ENCODE measurements at regions not wholly inside any gene's neighbourhood (a gene's known extent, or its start where the extent isn't known, plus 50 kb on each side); places are given as distances from the start of the nearest gene placed in this dataset.

GRCh38 chr3:4225005-4225471 is 78.1 kb upstream of the SETMAR start:
- intact Hi-C loops (cut with micrococcal nuclease): no loop called here
- H3K27me3 Mint-ChIP-seq: no peaks in the 10 kb centered on the region
- peaks cover 13% of the 10 kb centered on the region for H3K4me1 Mint-ChIP-seq
- Histone ChIP-seq H3K79me2 (ENCODE audit: control insufficient read depth, insufficient read depth, low read length) (no peaks in the 10 kb centered on the region), H2AFZ (ENCODE audit: insufficient read depth, low read depth, low read length, poor library complexity, severe bottlenecking) (no peak overlapping the region), H4K20me1 (ENCODE audit: control insufficient read depth, insufficient read depth, low read length, poor library complexity, severe bottlenecking) (no peaks in the 10 kb centered on the region), H3K9ac (ENCODE audit: low read length) (no peak overlapping the region), H3K4me2 (replicated peaks; ENCODE audit: low read depth, low read length, poor library complexity, severe bottlenecking) (no peak overlapping the region), H3K4me1 (ENCODE audit: control insufficient read depth in 2 of 2, insufficient read depth in 2 of 2, low read length in 2 of 2) (peaks cover 0 to 3% of the 10 kb centered on the region in 2 donors), H3K27me3 (replicated peaks in 1 of 4; ENCODE audit: control extremely low read depth in 1 of 4, control insufficient read depth in 3 of 4, insufficient read depth in 4 of 4, low read length in 3 of 4) (no peaks in the 10 kb centered on the region), H3K9me3 (ENCODE audit: control extremely low read depth in 1 of 3, control insufficient read depth in 2 of 3, insufficient read depth in 1 of 3, low read length in 2 of 3) (no peaks in the 10 kb centered on the region), H3K4me3 (ENCODE audit: control extremely low read depth in 1 of 5, extremely low read depth in 1 of 5, insufficient read depth in 1 of 5, low read depth in 2 of 5, low read length in 4 of 5) (no peak overlapping the region), H3K36me3 (replicated peaks in 1 of 2; ENCODE audit: control extremely low read depth in 1 of 2, control insufficient read depth in 1 of 2, extremely low read depth in 1 of 2, insufficient read depth in 2 of 2, low read length in 1 of 2) (no peaks in the 10 kb centered on the region), H3K27ac (ENCODE audit: low read length in 2 of 2) (no peak overlapping the region)
- no peak for ATAC-seq (ENCODE audit: low read depth)
- DNase-seq: no peak
- TF ChIP-seq EZH2 (IDR thresholded peaks at IDR 0.05; ENCODE audit: borderline replicate concordance, insufficient read depth, low read depth, low read length, poor library complexity, severe bottlenecking): no peak
- TF ChIP-seq CTCF (IDR thresholded peaks at IDR 0.05): no peak
- H3K9me3 Mint-ChIP-seq (ENCODE audit: insufficient read depth): no peaks in the 10 kb centered on the region
- ChIA-PET CTCF (no interaction called here), POLR2A (no interaction called here)
- H3K4me3 Mint-ChIP-seq: no peak overlapping the region
- no peak overlapping the region for H3K27ac Mint-ChIP-seq

GRCh38 chr3:4228295-4228694 is 74.9 kb upstream of the SETMAR start:
- DNase-seq: no peak
- no peaks in the 10 kb centered on the region for H3K27me3 Mint-ChIP-seq
- H3K9me3 Mint-ChIP-seq (ENCODE audit: insufficient read depth): no peaks in the 10 kb centered on the region
- ChIA-PET POLR2A (no interaction called here), CTCF (no interaction called here)
- no peak overlapping the region for H3K4me3 ChIP-seq (ENCODE audit: control extremely low read depth in 1 of 5, extremely low read depth in 1 of 5, insufficient read depth in 1 of 5, low read depth in 2 of 5, low read length in 4 of 5)
- intact Hi-C loops (cut with micrococcal nuclease): no loop called here
- H3K27ac ChIP-seq (ENCODE audit: low read length in 2 of 2): no peak overlapping the region
- H4K20me1 ChIP-seq (ENCODE audit: control insufficient read depth, insufficient read depth, low read length, poor library complexity, severe bottlenecking): no peaks in the 10 kb centered on the region
- H2AFZ ChIP-seq (ENCODE audit: insufficient read depth, low read depth, low read length, poor library complexity, severe bottlenecking): no peak overlapping the region
- no peaks in the 10 kb centered on the region for H3K27me3 ChIP-seq (replicated peaks in 1 of 4; ENCODE audit: control extremely low read depth in 1 of 4, control insufficient read depth in 3 of 4, insufficient read depth in 4 of 4, low read length in 3 of 4)
- TF ChIP-seq EZH2 (IDR thresholded peaks at IDR 0.05; ENCODE audit: borderline replicate concordance, insufficient read depth, low read depth, low read length, poor library complexity, severe bottlenecking): no peak
- TF ChIP-seq CTCF (IDR thresholded peaks at IDR 0.05): no peak
- no peak overlapping the region for H3K4me3 Mint-ChIP-seq
- H3K4me2 ChIP-seq (replicated peaks; ENCODE audit: low read depth, low read length, poor library complexity, severe bottlenecking): no peak overlapping the region
- no CpG with 5 or more reads among the region's 2 CpGs for whole genome bisulfite sequencing (ENCODE audit: insufficient coverage)
- H3K9me3 ChIP-seq (ENCODE audit: control extremely low read depth in 1 of 3, control insufficient read depth in 2 of 3, insufficient read depth in 1 of 3, low read length in 2 of 3): no peaks in the 10 kb centered on the region
- H3K4me1 ChIP-seq (ENCODE audit: control insufficient read depth in 2 of 2, insufficient read depth in 2 of 2, low read length in 2 of 2): no peaks in the 10 kb centered on the region
- no peak for ATAC-seq (ENCODE audit: low read depth)
- H3K4me1 Mint-ChIP-seq: no peaks in the 10 kb centered on the region
- no peaks in the 10 kb centered on the region for H3K36me3 ChIP-seq (replicated peaks in 1 of 2; ENCODE audit: control extremely low read depth in 1 of 2, control insufficient read depth in 1 of 2, extremely low read depth in 1 of 2, insufficient read depth in 2 of 2, low read length in 1 of 2)
- no peak overlapping the region for H3K9ac ChIP-seq (ENCODE audit: low read length)
- no peaks in the 10 kb centered on the region for H3K79me2 ChIP-seq (ENCODE audit: control insufficient read depth, insufficient read depth, low read length)
- no peak overlapping the region for H3K27ac Mint-ChIP-seq

All from B cell (primary cell).